ENCODE measurements at regions not wholly inside any gene's neighbourhood (a gene's known extent, or its start where the extent isn't known, plus 50 kb on each side); places are given as distances from the start of the nearest gene placed in this dataset.
"Not testable (repeated sequence)": the region's sequence is repeated elsewhere in the genome, so short reads cannot be mapped to it uniquely, and the experiment has no call there.

GRCh38 chr7:156383526-156383925 lies 257.0 kb upstream of the RNF32 start:
- no peak for DNase-seq (ENCODE audit: low spot score)

GRCh38 chr7:156380261-156380660 lies 260.3 kb upstream of the RNF32 start:
- DNase-seq (ENCODE audit: low spot score) = no peak

GRCh38 chr7:156379324-156380070 lies 261.1 kb upstream of the RNF32 start:
- no peak for DNase-seq (ENCODE audit: low spot score)

GRCh38 chr7:156378806-156379205 lies 261.8 kb upstream of the RNF32 start:
- no peak for DNase-seq (ENCODE audit: low spot score)

GRCh38 chr7:156376317-156376716 lies 264.3 kb upstream of the RNF32 start:
- no peak for DNase-seq (ENCODE audit: low spot score)

- no peak for DNase-seq (ENCODE audit: low spot score)
Observed at GRCh38 chr7:156374335-156374734, 266.2 kb upstream of the RNF32 start.

GRCh38 chr7:156369929-156370328 lies 270.6 kb upstream of the RNF32 start:
- not testable (repeated sequence) for DNase-seq (ENCODE audit: low spot score)

DNA sequence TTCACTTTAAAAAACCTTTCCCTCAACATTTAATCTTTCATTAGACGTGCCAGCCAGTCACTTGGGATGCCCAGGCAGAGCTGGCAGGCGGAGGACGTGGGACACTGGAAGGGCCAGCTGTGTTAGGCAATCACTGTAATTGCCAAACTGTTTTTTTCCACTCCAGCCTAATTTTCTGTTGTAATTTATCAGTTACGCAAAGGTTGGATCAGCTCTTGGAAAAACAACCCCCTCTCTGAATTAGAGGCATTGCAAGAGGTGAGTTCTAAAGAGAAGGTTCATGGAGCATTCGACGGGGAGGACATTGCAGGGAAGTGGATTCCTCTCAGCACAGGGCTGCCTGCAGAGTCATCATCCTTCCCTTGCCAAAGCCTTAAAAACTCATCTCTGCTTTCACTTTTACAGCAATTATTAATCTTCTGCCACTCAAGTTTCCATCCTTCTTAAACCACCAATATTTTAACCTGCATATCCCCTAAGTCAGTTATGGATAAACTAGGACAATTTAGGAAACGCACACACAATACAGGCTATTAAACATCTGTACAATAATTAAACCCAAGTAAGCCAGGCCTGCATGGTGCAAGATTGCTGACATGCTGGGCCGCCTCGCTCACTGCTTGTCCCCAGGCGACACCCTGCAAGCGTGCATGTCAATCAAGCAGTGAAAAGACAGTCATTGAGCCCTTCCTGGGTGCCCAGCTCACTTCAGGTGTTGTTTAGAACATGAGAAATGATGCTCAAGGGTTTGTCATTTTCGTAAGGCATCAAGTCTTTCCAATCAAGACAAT lies 272.3 kb upstream of the RNF32 start:
- DNase-seq (ENCODE audit: low spot score) = no peak

- DNase-seq (ENCODE audit: low spot score) = no peak
Observed at GRCh38 chr7:156363751-156364150, 276.8 kb upstream of the RNF32 start.

DNA sequence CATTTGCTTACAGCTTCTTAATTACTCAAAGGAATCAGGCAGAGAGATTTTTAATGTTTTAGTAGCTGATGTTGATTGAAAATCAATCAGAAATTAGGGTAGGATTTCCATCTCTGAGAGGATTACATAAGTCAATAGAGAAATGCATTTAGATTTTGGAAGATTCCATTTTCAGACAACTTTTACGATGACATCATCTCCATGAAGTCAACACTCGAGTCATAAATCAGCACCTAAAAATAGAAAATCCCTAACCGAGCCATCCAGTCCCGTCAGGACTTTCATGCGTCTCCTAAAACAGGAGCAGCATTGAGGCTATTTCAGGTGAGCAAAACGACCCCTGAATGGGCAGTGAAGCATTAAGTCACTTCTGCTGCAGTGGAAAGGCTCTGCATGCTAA lies 279.7 kb upstream of the RNF32 start:
- DNase-seq (ENCODE audit: low spot score) = no peak

GRCh38 chr7:156356551-156356950 lies 284.0 kb upstream of the RNF32 start:
- DNase-seq (ENCODE audit: low spot score) = no peak

- no peak for DNase-seq (ENCODE audit: low spot score)
Observed at GRCh38 chr7:156353352-156353751, 287.2 kb upstream of the RNF32 start.

DNA sequence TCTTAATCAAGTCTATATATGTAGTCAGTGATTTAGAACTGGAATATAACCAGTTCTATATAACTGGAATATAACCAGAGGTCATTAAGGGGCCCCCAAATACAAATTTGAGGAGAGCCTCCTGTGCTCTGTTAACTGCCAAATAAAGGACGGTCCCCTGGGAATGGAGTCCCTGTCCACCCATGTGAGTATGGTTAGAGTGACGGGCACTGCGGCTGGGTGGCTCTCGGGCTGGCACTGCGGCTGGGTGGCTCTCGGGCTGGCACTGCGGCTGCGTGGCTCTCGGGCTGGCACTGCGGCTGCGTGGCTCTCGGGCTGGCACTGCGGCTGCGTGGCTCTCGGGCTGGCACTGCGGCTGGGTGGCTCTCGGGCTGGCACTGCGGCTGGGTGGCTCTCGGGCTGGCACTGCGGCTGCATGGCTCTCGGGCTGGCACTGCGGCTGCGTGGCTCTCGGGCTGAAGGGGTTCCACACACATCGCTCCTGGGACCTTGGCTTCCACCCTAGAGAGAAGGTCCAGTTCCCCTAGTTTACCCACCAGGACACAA lies 292.8 kb upstream of the RNF32 start:
- DNase-seq (ENCODE audit: low spot score) = not testable (repeated sequence)

DNA sequence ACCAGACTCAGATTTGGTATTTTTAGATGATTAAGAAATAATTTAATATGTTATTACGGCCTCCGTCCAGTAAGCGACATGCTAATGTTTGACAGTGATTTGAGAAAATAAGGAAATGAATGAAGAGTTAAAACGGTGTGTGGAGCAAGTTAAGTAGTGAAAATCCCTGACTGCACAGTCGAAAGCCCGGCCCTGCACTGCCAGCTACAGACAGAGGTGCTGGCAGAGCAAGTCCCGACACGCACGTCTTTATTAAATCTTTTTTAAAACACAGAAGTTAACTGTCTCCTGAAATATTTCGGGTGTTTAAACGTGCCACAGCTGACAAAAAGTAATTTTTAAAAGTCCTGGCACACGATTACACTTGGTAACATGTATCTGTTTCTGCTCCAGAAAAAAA lies 293.4 kb upstream of the RNF32 start:
- no peak for DNase-seq (ENCODE audit: low spot score)

DNA sequence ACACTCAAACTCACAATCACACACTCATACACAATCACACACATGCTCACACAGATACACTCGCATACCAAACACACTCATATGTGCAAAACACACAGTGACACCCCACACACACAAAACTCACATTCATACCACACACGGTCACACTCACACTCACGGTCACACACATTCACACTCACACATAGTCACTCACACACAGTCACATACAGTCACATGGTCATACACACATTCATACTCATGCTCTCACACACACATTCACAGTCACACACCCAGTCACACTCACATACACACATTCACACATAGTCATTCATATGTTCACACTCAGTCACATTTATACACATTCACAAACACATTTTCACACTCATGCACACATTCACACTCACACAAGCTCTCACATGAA lies 296.0 kb upstream of the RNF32 start:
- no peak for DNase-seq (ENCODE audit: low spot score)

GRCh38 chr7:156334636-156335035 lies 305.9 kb upstream of the RNF32 start:
- no peak for DNase-seq (ENCODE audit: low spot score)

DNA sequence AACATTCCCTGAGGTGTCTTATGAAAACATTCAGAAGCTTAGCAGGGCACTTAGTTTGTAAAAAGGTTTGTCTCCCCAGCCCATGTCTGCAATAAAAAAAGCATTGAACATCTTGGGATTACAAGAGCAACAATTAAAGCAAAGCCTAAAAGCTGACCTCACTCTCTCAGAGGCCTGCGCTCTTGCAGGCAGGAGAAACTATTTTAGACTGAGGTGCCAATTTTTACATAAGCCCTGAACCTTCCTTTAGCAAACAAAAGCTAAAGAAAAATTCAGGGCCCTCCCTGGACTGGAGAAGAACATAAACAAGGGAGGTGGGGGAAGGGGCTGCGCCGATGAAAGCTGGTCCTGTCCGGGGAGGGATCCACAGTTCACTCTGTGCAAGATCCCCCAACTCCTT lies 312.7 kb upstream of the RNF32 start:
- no peak for DNase-seq (ENCODE audit: low spot score)

GRCh38 chr7:156327474-156327873 lies 313.1 kb upstream of the RNF32 start:
- DNase-seq (ENCODE audit: low spot score) = no peak

DNA sequence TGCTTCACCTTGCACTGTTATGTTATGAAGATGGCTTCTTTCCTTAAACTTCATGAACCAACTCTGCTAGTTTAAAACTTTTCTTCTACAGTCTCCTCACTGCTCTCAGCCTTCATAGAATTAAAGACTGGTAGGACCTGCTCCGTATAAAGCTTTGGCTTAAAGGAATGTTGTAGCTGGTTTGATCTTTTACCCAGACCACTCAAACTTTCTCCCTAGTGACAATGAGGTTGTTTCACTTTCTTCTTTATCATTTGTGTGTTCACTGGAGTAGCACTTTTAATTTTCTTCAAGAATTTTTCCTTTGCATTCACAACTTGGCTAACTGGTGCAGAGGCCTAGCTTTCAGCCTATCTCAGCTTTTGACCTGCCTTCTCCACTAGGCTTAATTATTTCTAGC lies 316.4 kb upstream of the RNF32 start:
- DNase-seq (ENCODE audit: low spot score) = no peak

DNA sequence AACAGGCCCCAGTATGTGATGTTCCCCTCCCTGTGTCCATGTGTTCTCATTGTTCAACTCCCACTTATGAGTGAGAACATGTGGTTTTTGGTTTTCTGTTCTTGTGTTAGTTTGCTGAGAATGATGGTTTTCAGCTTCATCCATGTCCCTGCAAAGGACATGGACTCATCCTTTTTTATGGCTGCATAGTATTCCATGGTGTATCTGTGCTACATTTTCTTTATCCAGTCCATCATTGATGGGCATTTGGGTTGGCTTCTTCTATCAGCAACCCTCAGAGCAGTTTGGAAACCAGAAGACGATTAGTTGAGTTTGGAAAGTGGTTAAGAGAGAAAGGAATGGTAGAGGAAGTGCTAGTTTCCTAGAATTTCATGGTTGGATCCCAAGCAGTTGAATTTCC lies 319.1 kb upstream of the RNF32 start:
- not testable (repeated sequence) for DNase-seq (ENCODE audit: low spot score)

GRCh38 chr7:156318926-156319325 lies 321.6 kb upstream of the RNF32 start:
- no peak for DNase-seq (ENCODE audit: low spot score)

DNA sequence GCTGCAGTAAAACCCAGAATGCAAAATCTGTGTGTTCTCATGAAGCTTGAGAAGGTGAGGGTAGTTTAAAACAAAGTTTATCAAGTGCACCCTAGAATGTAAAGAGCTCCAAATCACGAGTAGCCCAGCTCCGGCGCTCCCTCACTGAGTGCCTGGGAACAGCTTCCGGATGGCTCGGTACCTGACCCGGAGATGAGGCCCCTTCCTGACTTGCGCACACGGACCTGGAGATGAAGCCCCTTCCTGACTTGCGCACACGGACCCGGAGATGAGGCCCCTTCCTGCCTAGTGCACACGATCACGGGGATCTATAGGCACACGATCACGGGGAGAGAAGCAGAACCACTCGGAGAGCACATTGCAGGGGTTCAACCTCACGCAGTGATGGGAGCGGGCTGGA lies 322.1 kb upstream of the RNF32 start:
- no peak for DNase-seq (ENCODE audit: low spot score)

DNA sequence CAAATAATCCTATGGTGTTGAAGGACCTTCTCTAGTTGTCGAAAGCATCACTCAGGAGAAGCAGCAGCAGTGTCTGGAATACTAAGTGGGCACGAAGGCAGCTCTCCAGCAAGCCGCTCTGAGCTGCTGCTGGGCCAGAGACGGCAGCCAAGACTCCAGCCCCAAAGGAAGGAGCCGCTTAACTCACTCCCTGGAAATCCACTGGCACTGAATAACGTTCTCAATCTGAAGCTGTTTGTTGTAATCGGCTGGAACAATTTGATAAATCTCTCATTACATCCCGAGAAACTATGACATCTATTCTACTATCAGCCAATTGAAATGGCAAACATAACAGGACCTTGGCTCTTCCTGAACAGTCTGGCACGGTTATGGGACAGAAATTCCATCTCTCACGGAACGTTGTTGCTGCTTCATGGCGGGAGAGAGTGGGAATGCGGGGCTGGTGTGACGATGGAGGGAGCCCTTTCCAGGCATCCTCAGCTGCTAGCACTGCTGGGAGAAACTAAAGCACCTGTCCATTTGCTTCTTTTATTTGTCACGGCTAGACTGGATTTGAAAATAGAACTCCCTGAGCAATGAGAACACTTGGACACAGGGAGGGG lies 331.5 kb upstream of the RNF32 start:
- no peak for DNase-seq (ENCODE audit: low spot score)

All from germinal center (tissue), 1 donor.